Neuronal stem cell (in vitro differentiated cells): ENCODE measurements at regions not wholly inside any gene's neighbourhood (a gene's known extent, or its start where the extent isn't known, plus 50 kb on each side); places are given as distances from the start of the nearest gene placed in this dataset.

ENCODE experiments used
- DNase-seq: peaks from one replicate; pipeline ENCODE4 v3.0.0-alpha.2; 2013; ENCODE audit warnings: low spot score
- H2AFZ ChIP-seq: one replicate; pipeline ENCODE4 v1.6.1; 2013; ENCODE audit warnings: mild to moderate bottlenecking, low read length, inconsistent platforms
- H2AK5ac ChIP-seq: 2 replicates; pipeline ENCODE4 v1.6.1; 2013; ENCODE audit warnings: low read depth, mild to moderate bottlenecking, inconsistent platforms, low read length, moderate library complexity, mixed read lengths
- H2BK120ac ChIP-seq: 2 replicates; pipeline ENCODE4 v1.6.1; 2013; ENCODE audit warnings: low read depth, mild to moderate bottlenecking, inconsistent platforms, low read length, moderate library complexity, mixed read lengths
- H2BK12ac ChIP-seq: one replicate; pipeline ENCODE4 v1.6.1; 2013; ENCODE audit warnings: low read length, inconsistent platforms
- H2BK15ac ChIP-seq: 2 replicates; pipeline ENCODE4 v1.6.1; 2013; ENCODE audit warnings: mild to moderate bottlenecking, low read length, inconsistent platforms, mixed read lengths
- H2BK5ac ChIP-seq: one replicate; pipeline ENCODE4 v1.6.1; 2013; ENCODE audit warnings: inconsistent platforms, mild to moderate bottlenecking, low read length, moderate library complexity
- H3K14ac ChIP-seq: one replicate; pipeline ENCODE4 v1.6.1; 2013; ENCODE audit warnings: low read length, inconsistent platforms
- H3K18ac ChIP-seq: 2 replicates; pipeline ENCODE4 v1.6.1; 2013; ENCODE audit warnings: low read length, inconsistent platforms
- H3K23ac ChIP-seq: 2 replicates; pipeline ENCODE4 v1.6.1; 2013; ENCODE audit warnings: low read depth, mild to moderate bottlenecking, mixed read lengths, low read length, inconsistent platforms; ENCODE audit not compliant: poor library complexity
- H3K27ac ChIP-seq: replicated peaks from 3 replicates; pipeline ENCODE4 v1.5.1; 2013; ENCODE audit warnings: low read length, inconsistent platforms
- H3K27me3 ChIP-seq, 3 experiments: 2 replicates each; pipeline ENCODE4 v1.6.1; 2013; ENCODE audit warnings: low read length in 3 of 3, mild to moderate bottlenecking in 2 of 3, inconsistent platforms in 1 of 3, low read depth in 1 of 3, mixed read lengths in 1 of 3, moderate library complexity in 1 of 3; ENCODE audit not compliant: control insufficient read depth in 3 of 3, insufficient read depth in 3 of 3
- H3K36me3 ChIP-seq, 2 donors: replicated peaks in 1 of 2; 2 replicates each; pipeline ENCODE4 v1.6.1; 2013; ENCODE audit warnings: low read length in 2 of 2; ENCODE audit not compliant: control insufficient read depth in 2 of 2, insufficient read depth in 2 of 2
- H3K4ac ChIP-seq: 2 replicates; pipeline ENCODE4 v1.6.1; 2013; ENCODE audit warnings: inconsistent platforms, mild to moderate bottlenecking, low read length, moderate library complexity
- H3K4me1 ChIP-seq, 2 donors: 1 replicate in 1 of 2; 2 replicates in 1 of 2; pipeline ENCODE4 v1.6.1; 2013; ENCODE audit warnings: low read length in 2 of 2, low read depth in 1 of 2; ENCODE audit not compliant: control insufficient read depth in 2 of 2, insufficient read depth in 1 of 2
- H3K4me2 ChIP-seq: one replicate; pipeline ENCODE4 v1.6.1; 2013; ENCODE audit warnings: mild to moderate bottlenecking, low read length, inconsistent platforms; ENCODE audit not compliant: insufficient read depth, poor library complexity, severe bottlenecking
- H3K4me3 ChIP-seq, 2 donors: 2 replicates each; pipeline ENCODE4 v1.5.1; 2013; ENCODE audit warnings: low read length in 2 of 2, mild to moderate bottlenecking in 2 of 2, inconsistent platforms in 1 of 2, moderate library complexity in 1 of 2
- H3K79me1 ChIP-seq: one replicate; pipeline ENCODE4 v1.6.1; 2013; ENCODE audit warnings: low read depth, mild to moderate bottlenecking, inconsistent platforms, low read length, moderate library complexity
- H3K9ac ChIP-seq: one replicate; pipeline ENCODE4 v1.6.1; 2013; ENCODE audit warnings: mild to moderate bottlenecking, low read depth, low read length, inconsistent platforms; ENCODE audit not compliant: poor library complexity
- H3K9me3 ChIP-seq, 2 donors: replicated peaks in 1 of 2; 2 replicates each; pipeline versions ENCODE3 to v1.6.1; 2013; ENCODE audit warnings: low read length in 2 of 2, mild to moderate bottlenecking in 2 of 2, inconsistent platforms in 1 of 2, low read depth in 1 of 2, mixed read lengths in 1 of 2, moderate library complexity in 1 of 2; ENCODE audit not compliant: control insufficient read depth in 2 of 2, insufficient read depth in 1 of 2
- H4K8ac ChIP-seq: one replicate; pipeline ENCODE4 v1.6.1; 2013; ENCODE audit warnings: low read depth, mild to moderate bottlenecking, inconsistent platforms, low read length, moderate library complexity
- H4K91ac ChIP-seq: one replicate; pipeline ENCODE4 v1.6.1; 2013; ENCODE audit warnings: low read length, low read depth, mild to moderate bottlenecking, inconsistent platforms; ENCODE audit not compliant: poor library complexity
- WGBS, 2 donors: extraction: QIAGEN DNeasy Blood & Tissue Kit; methylation state at CpG; one replicate each; pipeline ENCODE4 v1.1.7; 2013; ENCODE audit warnings: missing lambda C conversion rate in 2 of 2, mixed read lengths in 1 of 2; ENCODE audit not compliant: insufficient read length in 2 of 2, insufficient replicate concordance in 1 of 2; ENCODE audit errors: extremely low coverage in 2 of 2; 5-methylcytosine and 5-hydroxymethylcytosine counted together

DNA sequence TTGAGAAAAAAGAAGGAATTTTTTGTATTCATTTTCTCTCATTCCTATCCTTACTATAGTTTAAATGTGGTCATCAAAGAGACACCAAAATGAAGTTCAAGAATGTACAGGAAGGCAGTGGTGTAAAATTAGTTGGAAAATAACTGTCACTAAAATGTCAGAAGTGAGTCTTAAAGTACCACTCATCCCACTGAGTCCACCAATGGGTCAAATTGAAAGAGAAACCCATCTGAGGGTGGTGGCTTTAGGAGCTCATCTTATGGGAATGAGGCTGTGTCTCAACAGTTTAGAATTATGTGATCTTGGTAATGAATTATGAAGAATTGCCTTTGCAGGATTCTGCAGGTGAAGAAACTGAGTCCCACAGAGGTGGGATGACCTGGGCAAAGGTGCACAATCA is 403.5 kb downstream of the FGF9 start:
- Histone ChIP-seq H3K18ac (no peak overlapping the region), H3K4me1 (peaks cover 0 to 1% of the 10 kb centered on the region in 2 donors), H4K8ac (no peak overlapping the region), H3K9me3 (no peaks in the 10 kb centered on the region), H3K4me2 (no peak overlapping the region), H2AK5ac (no peak overlapping the region), H2BK12ac (no peak overlapping the region), H3K4ac (no peak overlapping the region), H3K27me3 (no peaks in the 10 kb centered on the region), H3K27ac (no peak overlapping the region), H3K14ac (no peak overlapping the region), H2BK15ac (no peak overlapping the region), H3K4me3 (no peak overlapping the region), H3K23ac (no peak overlapping the region), H3K79me1 (no peaks in the 10 kb centered on the region), H4K91ac (no peak overlapping the region), H2AFZ (no peak overlapping the region), H2BK5ac (no peak overlapping the region), H3K9ac (no peak overlapping the region), H2BK120ac (no peak overlapping the region), H3K36me3 (no peaks in the 10 kb centered on the region)
- no peak for DNase-seq

DNA sequence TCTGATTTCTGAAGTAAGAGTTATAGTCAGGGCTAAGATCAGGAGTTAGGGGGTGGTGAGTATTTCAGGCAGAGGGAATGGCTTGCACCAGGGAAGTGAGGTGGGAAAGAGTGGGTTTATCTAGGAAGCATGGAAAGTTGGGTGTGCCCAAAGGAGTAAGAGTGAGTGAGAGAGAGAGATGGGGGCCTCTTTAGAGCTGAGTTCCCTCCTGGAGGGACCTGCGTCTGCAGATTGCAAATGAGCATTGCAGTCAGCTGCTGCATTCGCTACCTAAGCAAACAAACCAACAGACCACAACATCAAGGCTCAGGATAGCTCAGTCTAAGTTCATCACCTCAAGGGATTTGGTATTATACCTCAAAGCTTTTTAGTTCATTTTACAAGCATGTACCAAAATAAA is 405.8 kb downstream of the FGF9 start:
- H2AK5ac ChIP-seq: no peak overlapping the region
- no peak overlapping the region for H3K4me2 ChIP-seq
- no peak overlapping the region for H3K23ac ChIP-seq
- no peak overlapping the region for H3K14ac ChIP-seq
- no peak overlapping the region for H3K9ac ChIP-seq
- no peaks in the 10 kb centered on the region for H3K27me3 ChIP-seq
- H3K36me3 ChIP-seq: no peaks in the 10 kb centered on the region
- H3K4me1 ChIP-seq: peaks cover 0 to 3% of the 10 kb centered on the region in 2 donors
- no peak overlapping the region for H4K8ac ChIP-seq
- H4K91ac ChIP-seq: no peak overlapping the region
- no peak overlapping the region for H2BK5ac ChIP-seq
- H2BK15ac ChIP-seq: no peak overlapping the region
- DNase-seq: no peak
- no peaks in the 10 kb centered on the region for H3K9me3 ChIP-seq
- no peak overlapping the region for H2BK120ac ChIP-seq
- no peak overlapping the region for H3K18ac ChIP-seq
- no peaks in the 10 kb centered on the region for H3K79me1 ChIP-seq
- H3K27ac ChIP-seq: no peak overlapping the region
- WGBS, 2 donors: no CpG with 5 or more reads among the region's 2 CpGs
- H2BK12ac ChIP-seq: no peak overlapping the region
- H3K4me3 ChIP-seq: no peak overlapping the region
- no peak overlapping the region for H3K4ac ChIP-seq
- no peak overlapping the region for H2AFZ ChIP-seq

DNA sequence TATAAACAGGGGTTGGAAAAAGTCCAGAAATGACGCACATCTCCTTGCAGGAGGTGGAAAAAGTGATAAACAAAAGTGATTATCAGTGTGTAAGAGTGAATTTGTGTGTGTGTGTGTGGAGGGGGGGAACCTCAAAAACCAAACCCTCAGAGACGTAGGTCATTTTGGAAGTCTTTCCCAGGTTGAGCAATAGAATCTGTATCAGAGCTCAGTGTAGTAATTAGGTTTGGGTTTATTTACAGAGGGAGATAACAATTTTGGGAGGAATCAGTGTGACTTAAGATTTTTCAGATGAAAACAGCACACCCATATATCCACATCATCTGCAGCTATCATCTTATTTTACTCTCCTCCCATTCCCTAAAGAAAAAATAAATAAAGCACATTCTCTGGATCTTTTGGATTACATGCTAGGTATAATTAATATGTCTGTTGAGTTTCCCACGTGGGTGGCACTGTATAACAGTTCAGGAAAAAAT is 406.4 kb downstream of the FGF9 start:
- Histone ChIP-seq H3K4me3 (no peak overlapping the region), H3K79me1 (no peaks in the 10 kb centered on the region), H2BK120ac (no peak overlapping the region), H2BK15ac (no peak overlapping the region), H3K4me2 (no peak overlapping the region), H3K9me3 (no peaks in the 10 kb centered on the region), H3K4me1 (peaks cover 0 to 3% of the 10 kb centered on the region in 2 donors), H3K27ac (no peak overlapping the region), H3K23ac (no peak overlapping the region), H3K4ac (no peak overlapping the region), H3K18ac (no peak overlapping the region), H4K91ac (no peak overlapping the region), H2AK5ac (no peak overlapping the region), H3K14ac (no peak overlapping the region), H3K9ac (no peak overlapping the region), H2AFZ (no peak overlapping the region), H3K27me3 (no peaks in the 10 kb centered on the region), H3K36me3 (no peaks in the 10 kb centered on the region), H2BK12ac (no peak overlapping the region), H2BK5ac (no peak overlapping the region), H4K8ac (no peak overlapping the region)
- DNase-seq: no peak
- WGBS, 2 donors: no CpG with 5 or more reads among the region's 3 CpGs

DNA sequence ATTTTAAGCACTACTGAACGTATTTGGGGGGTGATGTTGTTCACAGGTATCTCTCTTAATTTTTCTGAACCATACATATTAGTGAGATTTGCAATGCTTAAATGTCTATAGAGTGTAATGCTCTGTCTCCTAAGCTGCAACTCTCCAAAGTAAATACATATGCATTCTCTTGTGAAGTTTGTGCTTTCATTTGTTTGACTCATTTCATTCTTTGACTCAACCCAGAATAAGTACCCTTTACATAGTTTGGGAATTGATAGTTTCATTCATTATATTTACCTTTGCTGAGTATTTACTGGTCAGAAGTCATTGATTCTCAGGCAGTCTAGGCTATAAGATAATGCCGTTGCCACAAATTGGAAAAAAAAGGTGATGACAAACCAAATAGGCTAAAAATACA is 406.9 kb downstream of the FGF9 start:
- no peak overlapping the region for H3K4me3 ChIP-seq
- DNase-seq: no peak
- H3K36me3 ChIP-seq: no peaks in the 10 kb centered on the region
- no peaks in the 10 kb centered on the region for H3K9me3 ChIP-seq
- H3K27ac ChIP-seq: no peak overlapping the region
- H3K4me1 ChIP-seq: peaks cover 0 to 2% of the 10 kb centered on the region in 2 donors
- H2AK5ac ChIP-seq: no peak overlapping the region
- no CpG with 5 or more reads among the region's 2 CpGs for WGBS, 2 donors
- no peak overlapping the region for H2BK15ac ChIP-seq
- H3K4me2 ChIP-seq: no peak overlapping the region
- H3K9ac ChIP-seq: no peak overlapping the region
- H3K23ac ChIP-seq: no peak overlapping the region
- H3K79me1 ChIP-seq: no peaks in the 10 kb centered on the region
- no peak overlapping the region for H2BK5ac ChIP-seq
- H3K4ac ChIP-seq: no peak overlapping the region
- no peak overlapping the region for H4K91ac ChIP-seq
- H3K27me3 ChIP-seq: no peaks in the 10 kb centered on the region
- H4K8ac ChIP-seq: no peak overlapping the region
- no peak overlapping the region for H2BK120ac ChIP-seq
- H3K14ac ChIP-seq: no peak overlapping the region
- no peak overlapping the region for H3K18ac ChIP-seq
- H2AFZ ChIP-seq: no peak overlapping the region
- H2BK12ac ChIP-seq: no peak overlapping the region
